Inferior parietal cortex (tissue), 1 donor: ENCODE measurements at regions not wholly inside any gene's neighbourhood (a gene's known extent, or its start where the extent isn't known, plus 50 kb on each side); places are given as distances from the start of the nearest gene placed in this dataset.

Experiments
- DNase-seq: peaks from one replicate; pipeline ENCODE4 v3.0.0-alpha.2; 2016; ENCODE audit errors: extremely low spot score

GRCh38 chr10:56856569-56856968, 495.5 kb upstream of the ZWINT start:
- DNase-seq: no peak

GRCh38 chr10:56844978-56845529, 484.0 kb upstream of the ZWINT start:
- no peak for DNase-seq

- DNase-seq: no peak
Measured at GRCh38 chr10:56836659-56837058, 475.6 kb upstream of the ZWINT start.

- no peak for DNase-seq
Measured at GRCh38 chr10:56831681-56832080, 470.6 kb upstream of the ZWINT start.

GRCh38 chr10:56823849-56824248, 462.8 kb upstream of the ZWINT start:
- DNase-seq: no peak

GRCh38 chr10:56805022-56805421, 444.0 kb upstream of the ZWINT start:
- DNase-seq: no peak

- DNase-seq: no peak
Measured at GRCh38 chr10:56785292-56785691, 424.2 kb upstream of the ZWINT start.

- no peak for DNase-seq
Measured at GRCh38 chr10:56782503-56782902, 421.4 kb upstream of the ZWINT start.

- DNase-seq: no peak
Measured at GRCh38 chr10:56771343-56771742, 410.3 kb upstream of the ZWINT start.

- no peak for DNase-seq
Measured at GRCh38 chr10:56763090-56763489, 402.0 kb upstream of the ZWINT start.

- DNase-seq: no peak
Measured at GRCh38 chr10:56745490-56745889, 384.4 kb upstream of the ZWINT start.

GRCh38 chr10:56728349-56728748, 367.3 kb upstream of the ZWINT start:
- DNase-seq: no peak

GRCh38 chr10:56722912-56723311, 361.9 kb upstream of the ZWINT start:
- no peak for DNase-seq

GRCh38 chr10:56715262-56715661, 354.2 kb upstream of the ZWINT start:
- no peak for DNase-seq

- DNase-seq: no peak
Measured at GRCh38 chr10:56698506-56698905, 337.4 kb upstream of the ZWINT start.

GRCh38 chr10:56679578-56679977, 318.5 kb upstream of the ZWINT start:
- DNase-seq: no peak

- no peak for DNase-seq
Measured at GRCh38 chr10:56662765-56663447, 301.8 kb upstream of the ZWINT start.

- no peak for DNase-seq
Measured at GRCh38 chr10:56653289-56653688, 292.2 kb upstream of the ZWINT start.

- no peak for DNase-seq
Measured at GRCh38 chr10:56646329-56647111, 285.5 kb upstream of the ZWINT start.

- no peak for DNase-seq
Measured at GRCh38 chr10:56633876-56634452, 272.9 kb upstream of the ZWINT start.

GRCh38 chr10:56632537-56632936, 271.5 kb upstream of the ZWINT start:
- no peak for DNase-seq

- no peak for DNase-seq
Measured at GRCh38 chr10:56624082-56624481, 263.0 kb upstream of the ZWINT start.

GRCh38 chr10:56623064-56623463, 262.0 kb upstream of the ZWINT start:
- no peak for DNase-seq
